HepG2 (cell line): ENCODE measurements at regions not wholly inside any gene's neighbourhood (a gene's known extent, or its start where the extent isn't known, plus 50 kb on each side); places are given as distances from the start of the nearest gene placed in this dataset.

ENCODE experiments used
- ATF5 ChIP-seq: sonication (generic); formaldehyde crosslinking; IDR thresholded peaks from 2 replicates; pipeline ENCODE4 v1.4.0; 2020; ENCODE audit warnings: mild to moderate bottlenecking, low read depth, missing genetic modification reagents
- FOXO1 ChIP-seq: sonication (generic); formaldehyde crosslinking; IDR thresholded peaks from 2 replicates; pipeline ENCODE4 v1.4.0; 2020; ENCODE audit warnings: missing genetic modification reagents
- JUN ChIP-seq: sonication (generic); formaldehyde crosslinking; IDR thresholded peaks from 2 replicates; pipeline ENCODE4 v1.4.0; 2020; ENCODE audit warnings: mild to moderate bottlenecking, missing genetic modification reagents
- MAX ChIP-seq: IDR thresholded peaks from 2 replicates; pipeline ENCODE4 v1.6.1; 2012; ENCODE audit warnings: inconsistent platforms
- NCOA2 ChIP-seq: sonication (generic); formaldehyde crosslinking; IDR thresholded peaks from 2 replicates; pipeline ENCODE4 v1.8.0; 2022; ENCODE audit warnings: inconsistent platforms
- POLR2A ChIP-seq, 2 experiments: IDR thresholded peaks; 2 replicates each; pipeline ENCODE4 v1.6.1; 2011; ENCODE audit warnings: low read depth in 2 of 2, low read length in 2 of 2, mild to moderate bottlenecking in 1 of 2, moderate library complexity in 1 of 2; ENCODE audit not compliant: insufficient read depth in 1 of 2
- PRDM15 ChIP-seq: sonication (generic); formaldehyde crosslinking; IDR thresholded peaks from 2 replicates; pipeline ENCODE4 v1.4.0; 2020; ENCODE audit warnings: missing genetic modification reagents
- SMAD3 ChIP-seq: sonication (generic); formaldehyde crosslinking; IDR thresholded peaks from 2 replicates; pipeline ENCODE4 v1.4.0; 2020; ENCODE audit warnings: missing genetic modification reagents
- SMAD9 ChIP-seq: sonication (generic); formaldehyde crosslinking; IDR thresholded peaks from 2 replicates; pipeline ENCODE4 v1.5.1; 2020; ENCODE audit warnings: mild to moderate bottlenecking, missing genetic modification reagents
- SSRP1 ChIP-seq: IDR thresholded peaks from 2 replicates; pipeline ENCODE4 v1.6.1; 2016; ENCODE audit warnings: control low read depth
- TBL1XR1 ChIP-seq: fragments of 150-350 bp; IDR thresholded peaks from 2 replicates; pipeline ENCODE4 v1.6.1; 2014; ENCODE audit warnings: borderline replicate concordance, low read length; ENCODE audit not compliant: partially characterized antibody
- THAP11 ChIP-seq: IDR thresholded peaks from 2 replicates; pipeline ENCODE4 v1.6.1; 2016; ENCODE audit warnings: missing biosample characterization, missing genetic modification reagents
- ZBTB49 ChIP-seq: sonication (generic); formaldehyde crosslinking; IDR thresholded peaks from 2 replicates; pipeline ENCODE4 v1.4.0; 2020; ENCODE audit warnings: missing genetic modification reagents, borderline replicate concordance
- TF ChIP-seq, protein P1 (sequence below): sonication (generic); formaldehyde crosslinking; IDR thresholded peaks from 2 replicates; pipeline ENCODE4 v1.5.0; 2020; ENCODE audit warnings: mild to moderate bottlenecking, missing genetic modification reagents, moderate library complexity

GRCh38 chr4:152115794-152116193, 355.0 kb upstream of the GATB start:
- TF ChIP-seq NCOA2 (CRISPR knock-in tag) (no peak), POLR2A (IDR thresholded peaks at IDR 0.05; ENCODE audit: insufficient read depth in 1 of 2, low read depth in 2 of 2, low read length in 2 of 2) (no peak), FOXO1 (no peak), SSRP1 (CRISPR knock-in tag) (no peak), PRDM15 (CRISPR knock-in tag) (no peak), ATF5 (no peak), MAX (no peak), ZBTB49 (CRISPR knock-in tag) (no peak), TBL1XR1 (no peak), SMAD9 (no peak), JUN (CRISPR knock-in tag) (no peak), THAP11 (CRISPR knock-in tag) (no peak), SMAD3 (CRISPR knock-in tag) (no peak)
- TF ChIP-seq, protein P1, sequence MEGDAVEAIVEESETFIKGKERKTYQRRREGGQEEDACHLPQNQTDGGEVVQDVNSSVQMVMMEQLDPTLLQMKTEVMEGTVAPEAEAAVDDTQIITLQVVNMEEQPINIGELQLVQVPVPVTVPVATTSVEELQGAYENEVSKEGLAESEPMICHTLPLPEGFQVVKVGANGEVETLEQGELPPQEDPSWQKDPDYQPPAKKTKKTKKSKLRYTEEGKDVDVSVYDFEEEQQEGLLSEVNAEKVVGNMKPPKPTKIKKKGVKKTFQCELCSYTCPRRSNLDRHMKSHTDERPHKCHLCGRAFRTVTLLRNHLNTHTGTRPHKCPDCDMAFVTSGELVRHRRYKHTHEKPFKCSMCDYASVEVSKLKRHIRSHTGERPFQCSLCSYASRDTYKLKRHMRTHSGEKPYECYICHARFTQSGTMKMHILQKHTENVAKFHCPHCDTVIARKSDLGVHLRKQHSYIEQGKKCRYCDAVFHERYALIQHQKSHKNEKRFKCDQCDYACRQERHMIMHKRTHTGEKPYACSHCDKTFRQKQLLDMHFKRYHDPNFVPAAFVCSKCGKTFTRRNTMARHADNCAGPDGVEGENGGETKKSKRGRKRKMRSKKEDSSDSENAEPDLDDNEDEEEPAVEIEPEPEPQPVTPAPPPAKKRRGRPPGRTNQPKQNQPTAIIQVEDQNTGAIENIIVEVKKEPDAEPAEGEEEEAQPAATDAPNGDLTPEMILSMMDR (CRISPR knock-in tag): no peak
